Skeletal muscle cell (primary cell): ENCODE measurements at regions not wholly inside any gene's neighbourhood (a gene's known extent, or its start where the extent isn't known, plus 50 kb on each side); places are given as distances from the start of the nearest gene placed in this dataset.
"Not testable (repeated sequence)": the region's sequence is repeated elsewhere in the genome, so short reads cannot be mapped to it uniquely, and the experiment has no call there.

Experiments
- DNase-seq: peaks from one replicate; pipeline ENCODE4 v3.0.0-alpha.2; 2010; ENCODE audit warnings: low read depth
- H3K4me3 ChIP-seq: 2 replicates; pipeline ENCODE4 v1.5.1; 2011; ENCODE audit warnings: low read depth, mild to moderate bottlenecking, control low read depth, low read length, moderate library complexity

DNA sequence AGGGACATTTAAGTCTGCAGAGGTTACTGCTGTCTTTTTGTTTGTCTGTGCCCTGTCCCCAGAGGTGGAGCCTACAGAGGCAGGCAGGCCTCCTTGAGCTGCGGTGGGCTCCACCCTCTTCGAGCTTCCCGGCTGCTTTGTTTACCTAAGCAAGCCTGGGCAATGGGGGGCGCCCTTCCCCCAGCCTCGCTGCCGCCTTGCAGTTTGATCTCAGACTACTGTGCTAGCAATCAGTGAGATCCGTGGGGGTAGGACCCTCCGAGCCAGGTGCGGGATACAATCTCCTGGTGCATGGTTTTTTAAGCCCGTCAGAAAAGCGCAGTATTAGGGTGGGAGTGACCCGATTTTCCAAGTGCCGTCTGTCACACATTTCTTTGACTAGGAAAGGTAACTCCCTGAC, 281.6 kb upstream of the DEFB115 start:
- DNase-seq = not testable (repeated sequence)

DNA sequence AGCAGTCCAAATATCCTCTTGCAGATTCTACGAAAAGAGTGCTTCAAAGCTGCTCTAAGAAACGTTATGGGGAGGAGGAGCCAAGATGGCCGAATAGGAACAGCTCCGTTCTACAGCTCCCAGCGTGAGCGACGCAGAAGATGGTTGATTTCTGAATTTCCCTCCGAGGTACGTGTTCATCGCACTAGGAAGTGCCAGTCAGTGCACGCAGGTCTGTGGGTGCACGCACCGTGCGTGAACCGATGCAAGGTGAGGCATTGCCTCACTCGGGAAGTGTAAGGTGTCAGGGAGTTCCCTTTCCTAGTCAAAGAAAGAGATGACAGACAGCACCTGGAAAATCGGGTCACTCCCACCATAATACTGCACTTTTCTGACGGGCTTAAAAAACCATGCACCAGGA, 272.1 kb upstream of the DEFB115 start:
- DNase-seq = no peak
- no peak overlapping the region for H3K4me3 ChIP-seq

More for the DNA sequence above, 281.6 kb upstream of the DEFB115 start:
- H3K4me3 ChIP-seq = not testable (repeated sequence)
